Spinal cord (tissue), 9 donors: ENCODE measurements at regions not wholly inside any gene's neighbourhood (a gene's known extent, or its start where the extent isn't known, plus 50 kb on each side); places are given as distances from the start of the nearest gene placed in this dataset.

ENCODE experiments used
- DNase-seq, 6 donors: peaks; one replicate each; pipeline versions ENCODE4 v3.0.0 to v3.0.0-alpha.2; 2013 to 2015; ENCODE audit warnings: low spot score in 6 of 6, low read depth in 4 of 6
- H3K27ac ChIP-seq: one replicate; pipeline ENCODE4 v1.5.1; 2013; ENCODE audit warnings: low read depth, low read length, control low read depth
- H3K27me3 ChIP-seq: one replicate; pipeline ENCODE4 v1.6.1; 2013; ENCODE audit warnings: low read length; ENCODE audit not compliant: control insufficient read depth, insufficient read depth
- H3K36me3 ChIP-seq: one replicate; pipeline ENCODE4 v1.6.1; 2013; ENCODE audit warnings: low read length; ENCODE audit not compliant: control insufficient read depth, insufficient read depth
- H3K4me1 ChIP-seq: one replicate; pipeline ENCODE4 v1.6.1; 2013; ENCODE audit warnings: low read length; ENCODE audit not compliant: control insufficient read depth, insufficient read depth
- H3K4me3 ChIP-seq: one replicate; pipeline ENCODE4 v1.5.1; 2013; ENCODE audit warnings: low read depth, low read length, control low read depth
- H3K9me3 ChIP-seq: one replicate; pipeline ENCODE4 v1.6.1; 2013; ENCODE audit warnings: low read length; ENCODE audit not compliant: control insufficient read depth, insufficient read depth
- WGBS: methylation state at CpG from one replicate; pipeline ENCODE4 v1.1.5; 2013; ENCODE audit warnings: missing lambda C conversion rate; ENCODE audit not compliant: insufficient coverage; 5-methylcytosine and 5-hydroxymethylcytosine counted together
- donor health status: healthy.

- Histone ChIP-seq H3K27me3 (no peaks in the 10 kb centered on the region), H3K4me1 (peaks cover 4% of the 10 kb centered on the region), H3K36me3 (no peaks in the 10 kb centered on the region), H3K4me3 (no peak overlapping the region), H3K9me3 (no peaks in the 10 kb centered on the region), H3K27ac (no peak overlapping the region)
- DNase-seq, result no peak
- no CpG with 5 or more reads among the region's 3 CpGs for WGBS
Measured at GRCh38 chr3:168469436-168469835, 373.7 kb upstream of the GOLIM4 start.

GRCh38 chr3:168467115-168467714 is 371.5 kb upstream of the GOLIM4 start:
- peak in 1 of 6 donors; percentile 40 for DNase-seq

DNA sequence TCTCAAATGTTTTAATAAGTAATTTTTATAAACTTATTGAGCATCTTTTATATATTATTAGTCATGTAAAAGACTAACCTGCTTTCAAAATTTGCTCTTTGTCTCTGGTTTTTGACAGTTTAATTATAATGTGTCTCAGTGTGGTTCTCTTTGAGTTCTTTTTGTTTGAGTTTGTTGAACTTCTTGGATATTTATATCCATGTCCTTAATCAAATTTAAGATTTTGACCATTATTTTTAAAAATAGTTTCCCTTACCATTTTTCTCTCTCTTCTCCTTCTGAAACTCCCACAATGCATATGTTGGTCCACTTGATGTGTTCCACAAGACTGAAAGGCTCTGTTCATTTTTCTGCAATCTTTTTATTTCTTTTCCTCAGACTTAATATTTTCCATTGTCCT is 366.1 kb upstream of the GOLIM4 start:
- Histone ChIP-seq H3K36me3 (no peaks in the 10 kb centered on the region), H3K27ac (no peak overlapping the region), H3K9me3 (peaks cover 6% of the 10 kb centered on the region), H3K4me3 (no peak overlapping the region), H3K4me1 (no peaks in the 10 kb centered on the region), H3K27me3 (no peaks in the 10 kb centered on the region)
- DNase-seq, result no peak

More at GRCh38 chr3:168467115-168467714, 371.5 kb upstream of the GOLIM4 start:
- 100% methylated on average over 2 of the region's 6 CpGs for WGBS
- Histone ChIP-seq H3K4me1 (no peaks in the 10 kb centered on the region), H3K4me3 (no peak overlapping the region), H3K9me3 (no peaks in the 10 kb centered on the region), H3K36me3 (no peaks in the 10 kb centered on the region), H3K27me3 (no peaks in the 10 kb centered on the region), H3K27ac (no peak overlapping the region)

DNA sequence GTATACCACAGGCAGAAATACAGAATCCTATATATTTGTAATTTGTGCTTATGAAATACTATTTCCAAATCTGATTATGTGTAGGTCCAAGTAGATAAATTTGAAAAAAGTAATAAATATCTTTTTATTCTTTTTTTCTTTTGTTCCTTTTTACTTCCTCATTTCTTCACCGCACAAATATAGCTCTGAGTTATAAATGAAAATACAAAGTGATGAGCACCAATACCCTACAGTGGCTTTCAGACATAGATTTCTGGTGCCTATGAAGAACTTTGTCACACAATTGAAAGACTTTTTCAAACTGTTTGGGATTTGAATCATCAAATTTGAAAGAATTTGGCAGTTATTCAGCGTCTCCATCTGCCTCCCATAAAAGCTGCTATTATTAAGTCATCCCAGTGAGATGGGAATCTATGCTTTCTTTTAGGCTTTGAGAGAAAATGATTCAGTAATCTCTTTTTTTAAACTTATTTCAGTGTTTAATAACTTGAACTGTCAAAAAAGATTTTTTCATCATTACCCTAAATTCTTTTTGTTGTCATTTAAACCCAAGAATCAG is 363.6 kb upstream of the GOLIM4 start:
- peaks cover 6% of the 10 kb centered on the region for H3K9me3 ChIP-seq
- no peaks in the 10 kb centered on the region for H3K27me3 ChIP-seq
- WGBS, result no CpG with 5 or more reads among the region's 2 CpGs
- no peaks in the 10 kb centered on the region for H3K36me3 ChIP-seq
- DNase-seq, result peak in 1 of 6 donors; percentile 65
- no peaks in the 10 kb centered on the region for H3K4me1 ChIP-seq
- H3K4me3 ChIP-seq, result no peak overlapping the region
- H3K27ac ChIP-seq, result peak overlapping the region; percentile 29

GRCh38 chr3:168457954-168458539 is 362.3 kb upstream of the GOLIM4 start:
- Histone ChIP-seq H3K36me3 (no peaks in the 10 kb centered on the region), H3K27ac (no peak overlapping the region), H3K27me3 (no peaks in the 10 kb centered on the region), H3K4me1 (no peaks in the 10 kb centered on the region), H3K4me3 (no peak overlapping the region), H3K9me3 (peaks cover 6% of the 10 kb centered on the region)
- peak in 2 of 6 donors; percentile 23 to 62 for DNase-seq
- WGBS, result 71% methylated on average over 3 of the region's 4 CpGs

DNA sequence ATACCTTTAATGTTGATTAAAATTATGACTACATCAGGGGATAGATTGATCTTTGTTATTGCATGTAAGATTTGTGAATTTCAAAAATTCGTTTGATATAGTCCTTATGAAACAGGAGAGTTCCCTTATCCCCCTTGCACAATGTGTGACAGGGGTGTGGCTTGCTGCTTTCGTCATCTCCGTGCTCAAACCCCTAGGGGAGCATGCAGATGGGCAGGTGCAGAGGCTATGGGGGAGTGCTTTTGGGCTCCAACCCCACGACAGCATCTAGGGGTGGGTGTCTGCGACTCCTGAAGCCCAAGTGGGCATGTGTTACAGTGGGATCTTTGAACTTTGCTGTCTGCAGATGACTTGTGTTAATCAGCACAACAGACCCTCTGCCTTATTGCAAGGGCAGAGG is 360.1 kb upstream of the GOLIM4 start:
- 48% methylated on average over 3 of the region's 5 CpGs for WGBS
- Histone ChIP-seq H3K9me3 (no peaks in the 10 kb centered on the region), H3K4me1 (no peaks in the 10 kb centered on the region), H3K36me3 (no peaks in the 10 kb centered on the region), H3K4me3 (no peak overlapping the region), H3K27ac (no peak overlapping the region), H3K27me3 (no peaks in the 10 kb centered on the region)
- no peak for DNase-seq

- H3K27me3 ChIP-seq, result no peaks in the 10 kb centered on the region
- H3K9me3 ChIP-seq, result no peaks in the 10 kb centered on the region
- no peaks in the 10 kb centered on the region for H3K36me3 ChIP-seq
- no peaks in the 10 kb centered on the region for H3K4me1 ChIP-seq
- WGBS, result no CpG with 5 or more reads among the region's 2 CpGs
- no peak for DNase-seq
- no peak overlapping the region for H3K4me3 ChIP-seq
- no peak overlapping the region for H3K27ac ChIP-seq
Measured at GRCh38 chr3:168453623-168454022, 357.9 kb upstream of the GOLIM4 start.

GRCh38 chr3:168443965-168444364 is 348.2 kb upstream of the GOLIM4 start:
- Histone ChIP-seq H3K36me3 (no peaks in the 10 kb centered on the region), H3K4me3 (no peak overlapping the region), H3K27ac (no peak overlapping the region), H3K27me3 (no peaks in the 10 kb centered on the region), H3K4me1 (no peaks in the 10 kb centered on the region), H3K9me3 (no peaks in the 10 kb centered on the region)
- no peak for DNase-seq
- 100% methylated on average over 1 of the region's 1 CpG for WGBS

- no peak overlapping the region for H3K27ac ChIP-seq
- H3K27me3 ChIP-seq, result no peaks in the 10 kb centered on the region
- no peaks in the 10 kb centered on the region for H3K4me1 ChIP-seq
- H3K9me3 ChIP-seq, result no peaks in the 10 kb centered on the region
- no peak overlapping the region for H3K4me3 ChIP-seq
- no CpG with 5 or more reads among the region's 2 CpGs for WGBS
- no peak for DNase-seq
- H3K36me3 ChIP-seq, result no peaks in the 10 kb centered on the region
Measured at GRCh38 chr3:168442502-168442901, 346.8 kb upstream of the GOLIM4 start.

DNA sequence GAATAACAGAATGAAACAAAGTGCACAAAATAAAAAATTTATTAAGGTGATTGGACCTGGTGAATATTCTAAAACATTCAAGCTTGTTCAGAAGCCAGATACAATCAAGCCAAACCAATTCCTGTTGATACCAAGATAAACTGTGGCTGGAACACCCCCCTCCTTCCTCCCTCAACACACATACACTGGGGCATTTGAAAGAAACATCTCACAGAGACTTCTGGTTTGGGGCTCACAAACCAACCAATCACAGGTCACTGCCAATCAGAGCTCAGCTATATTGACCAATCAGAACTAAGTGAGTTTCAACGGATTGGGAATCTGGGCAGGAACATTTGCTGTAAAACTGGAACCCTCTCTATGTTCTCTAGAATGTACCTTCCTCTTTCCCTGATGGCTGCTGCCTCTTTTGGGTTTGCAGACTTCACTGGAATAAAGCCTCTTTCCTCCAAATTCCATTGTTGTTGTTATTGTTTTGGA is 340.6 kb upstream of the GOLIM4 start:
- Histone ChIP-seq H3K27me3 (no peaks in the 10 kb centered on the region), H3K4me3 (no peak overlapping the region), H3K4me1 (no peaks in the 10 kb centered on the region), H3K27ac (no peak overlapping the region), H3K9me3 (no peaks in the 10 kb centered on the region), H3K36me3 (no peaks in the 10 kb centered on the region)
- DNase-seq, result no peak
- 80% methylated on average over 1 of the region's 1 CpG for WGBS
